Amygdala (tissue), 56 donors: ENCODE measurements at regions not wholly inside any gene's neighbourhood (a gene's known extent, or its start where the extent isn't known, plus 50 kb on each side); places are given as distances from the start of the nearest gene placed in this dataset.
"Not testable (repeated sequence)": the region's sequence is repeated elsewhere in the genome, so short reads cannot be mapped to it uniquely, and the experiment has no call there.

Experiments
- DNase-seq, 56 donors: peaks; one replicate each; lab custom pipeline; 2025; lab: John Stamatoyannopoulos, UW

DNA sequence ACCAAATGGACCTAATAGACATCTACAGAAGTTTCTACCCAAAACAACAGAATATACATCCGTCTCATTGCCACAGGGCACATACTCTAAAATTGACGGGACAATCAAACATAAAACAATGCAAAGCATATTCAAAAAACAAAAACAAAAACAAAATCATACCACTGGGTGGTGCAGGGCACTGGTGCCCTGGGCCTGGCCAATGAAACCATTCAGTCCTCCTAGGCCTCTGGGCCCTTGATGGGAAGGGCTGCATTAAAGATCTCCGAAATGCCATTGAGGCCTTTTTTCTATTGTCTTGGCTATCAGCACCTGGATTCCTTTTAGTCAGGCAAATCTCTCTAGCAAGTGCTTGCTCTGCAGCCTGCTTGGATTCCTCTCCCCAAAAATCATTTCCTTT is 213.9 kb upstream of the ZCCHC13 start:
- no peak for DNase-seq

DNA sequence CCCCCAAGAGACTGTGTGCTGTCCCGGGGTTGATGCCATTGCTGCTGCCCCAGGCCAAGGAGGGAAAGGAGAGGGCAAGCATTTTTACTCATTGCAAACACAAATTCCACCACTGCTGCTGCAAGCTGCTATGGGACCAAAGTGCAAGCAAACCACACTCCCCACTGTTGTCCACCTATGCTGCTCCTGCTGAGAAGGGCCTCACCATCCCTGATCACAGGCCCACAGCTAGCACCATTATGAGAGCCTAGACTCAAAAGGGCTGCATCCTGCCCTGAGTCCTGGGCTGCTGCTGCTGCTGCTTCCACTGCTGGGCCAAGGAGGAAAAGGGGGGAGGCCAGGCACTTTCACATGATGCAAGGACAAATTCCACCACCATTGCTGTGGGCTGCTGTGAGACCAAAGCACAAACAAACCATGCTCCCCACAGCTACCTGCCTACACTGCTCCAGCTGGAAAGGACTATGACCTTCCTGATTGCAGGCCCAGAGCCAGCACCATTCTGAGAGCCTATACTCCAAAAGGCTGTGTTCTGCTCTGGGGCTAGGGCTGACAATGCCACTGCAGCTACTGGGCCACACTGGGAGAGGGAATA is 218.2 kb upstream of the ZCCHC13 start:
- no peak for DNase-seq

DNA sequence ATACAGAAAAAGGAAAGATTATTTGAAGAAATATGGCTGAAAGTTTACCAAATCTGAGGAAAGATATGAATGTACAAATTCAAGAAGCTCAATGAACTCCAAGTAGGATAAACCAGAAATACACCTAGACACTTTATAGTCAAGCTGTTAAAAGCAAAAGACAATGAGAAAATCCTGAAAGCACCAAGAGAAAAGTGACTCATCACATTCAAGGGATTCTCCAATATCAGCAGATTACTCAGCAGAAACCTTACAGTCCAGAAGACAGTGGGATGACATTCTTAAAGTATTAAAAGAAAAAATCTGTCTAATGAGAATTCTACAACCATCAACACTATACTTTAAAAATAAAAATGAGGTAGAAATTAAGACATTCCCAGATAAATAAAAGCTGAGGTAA is 223.8 kb upstream of the ZCCHC13 start:
- DNase-seq, result no peak

DNA sequence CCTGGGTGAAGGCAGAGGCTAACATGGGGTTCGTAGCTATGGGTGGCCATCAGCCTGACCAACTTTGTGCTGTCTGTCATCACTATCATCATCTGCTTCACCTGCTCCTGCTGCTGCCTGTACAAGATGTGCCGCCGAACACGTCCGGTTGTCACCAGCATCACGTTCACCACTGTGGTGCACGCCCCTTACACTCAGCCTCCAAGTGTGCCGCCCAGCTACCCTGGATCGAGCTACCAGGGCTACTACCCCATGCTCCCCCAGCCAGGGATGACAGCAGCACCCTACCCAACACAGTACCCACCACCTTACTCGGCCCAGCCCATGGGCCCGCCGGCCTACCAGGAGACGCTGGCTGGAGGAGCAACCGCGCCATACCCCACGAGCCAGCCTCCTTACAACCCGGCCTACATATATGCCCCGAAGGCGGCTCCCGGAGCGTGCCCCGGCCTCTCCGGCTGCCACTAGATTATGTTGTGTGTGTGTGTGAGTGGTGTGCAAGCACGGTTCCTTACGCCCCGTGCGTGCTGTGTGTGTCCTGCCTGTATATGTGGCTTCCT is 213.4 kb upstream of the XIST start:
- DNase-seq, result peak in 1 of 56 donors; percentile 0

DNA sequence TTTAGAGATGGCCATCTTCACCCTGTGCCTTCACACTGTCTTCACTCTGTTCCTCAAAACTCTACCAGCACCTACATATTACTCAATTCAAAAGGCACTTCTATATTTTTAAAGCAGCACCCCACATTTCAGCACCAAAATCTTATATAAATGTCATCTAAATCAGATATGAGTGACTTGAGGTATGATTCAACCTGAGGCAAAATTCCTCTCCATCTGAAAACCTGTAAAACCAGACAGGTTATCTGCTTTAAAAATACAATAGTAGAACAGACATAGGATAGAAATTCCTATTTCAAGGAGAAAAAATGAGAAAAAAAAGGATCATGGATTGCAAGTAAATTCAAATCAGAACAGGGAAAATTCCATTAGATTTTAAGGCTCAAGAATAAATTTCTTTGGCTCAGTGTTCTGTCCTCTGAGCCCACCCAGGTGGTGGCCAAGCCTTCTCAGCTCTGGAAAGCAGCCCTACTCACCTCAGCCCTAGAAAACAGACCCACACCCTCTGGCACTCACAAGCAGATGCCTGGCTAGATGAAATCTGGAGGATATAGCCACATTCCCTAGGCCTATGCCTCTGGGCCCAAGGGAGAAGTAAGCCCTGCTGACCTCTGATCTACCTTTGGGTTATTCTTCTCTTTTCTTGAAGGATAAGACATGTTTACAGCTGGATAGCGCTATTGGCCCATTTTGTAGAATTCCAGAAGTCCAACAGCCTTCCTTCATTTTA is 211.1 kb upstream of the XIST start:
- DNase-seq, result no peak

DNA sequence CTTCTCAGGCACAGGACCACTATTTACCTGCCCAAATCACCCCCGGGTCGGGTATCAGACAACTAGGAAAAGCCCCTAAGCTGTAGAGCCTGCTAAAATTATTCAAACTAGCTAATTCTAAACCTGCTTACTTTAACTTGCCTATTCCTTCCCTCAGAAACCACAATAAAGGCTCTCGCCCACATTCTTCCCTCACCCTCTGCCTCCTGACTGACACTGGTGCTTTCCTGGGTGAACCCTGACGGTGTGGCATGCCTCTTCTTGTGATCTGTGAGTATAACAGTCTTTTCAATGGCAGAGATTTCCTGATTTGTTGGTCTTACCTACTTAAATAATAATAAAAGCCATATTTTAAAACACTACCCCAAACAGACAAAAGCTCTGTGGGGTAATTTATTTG is 209.4 kb upstream of the XIST start:
- no peak for DNase-seq

DNA sequence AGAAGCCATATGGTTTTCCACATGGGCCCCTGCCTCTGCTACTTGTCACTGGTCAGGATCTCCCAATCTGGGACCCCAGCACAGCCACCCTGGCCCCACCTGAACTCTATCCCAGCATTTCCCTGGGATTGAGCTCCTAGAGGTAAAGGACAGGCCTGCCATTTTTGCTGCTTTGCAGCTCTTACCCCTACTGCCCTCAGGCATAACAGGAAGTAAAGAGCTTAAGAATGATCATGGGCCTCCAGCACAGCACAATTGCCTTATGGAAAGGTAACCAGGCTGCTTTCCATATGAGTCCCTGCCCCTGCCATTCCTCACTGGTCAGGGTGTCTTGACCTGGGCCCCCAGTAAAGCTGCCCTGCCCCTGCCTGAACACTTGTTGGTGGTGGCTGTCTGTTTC is 196.6 kb upstream of the XIST start:
- no peak for DNase-seq

DNA sequence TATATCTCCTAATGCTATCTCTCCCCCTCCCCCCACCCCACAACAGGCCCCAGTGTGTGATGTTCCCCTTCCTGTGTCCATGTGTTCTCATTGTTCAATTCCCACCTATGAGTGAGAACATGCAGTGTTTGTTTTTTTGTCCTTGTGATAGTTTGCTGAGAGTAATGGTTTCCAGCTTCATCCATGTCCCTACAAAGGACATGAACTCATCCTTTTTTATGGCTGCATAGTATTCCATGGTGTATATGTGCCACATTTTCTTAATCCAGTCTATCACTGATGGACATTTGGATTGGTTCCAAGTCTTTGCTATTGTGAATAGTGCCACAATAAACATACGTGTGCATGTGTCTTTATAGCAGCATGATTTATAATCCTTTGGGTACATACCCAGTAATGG is 181.6 kb upstream of the XIST start:
- DNase-seq, result not testable (repeated sequence)

DNA sequence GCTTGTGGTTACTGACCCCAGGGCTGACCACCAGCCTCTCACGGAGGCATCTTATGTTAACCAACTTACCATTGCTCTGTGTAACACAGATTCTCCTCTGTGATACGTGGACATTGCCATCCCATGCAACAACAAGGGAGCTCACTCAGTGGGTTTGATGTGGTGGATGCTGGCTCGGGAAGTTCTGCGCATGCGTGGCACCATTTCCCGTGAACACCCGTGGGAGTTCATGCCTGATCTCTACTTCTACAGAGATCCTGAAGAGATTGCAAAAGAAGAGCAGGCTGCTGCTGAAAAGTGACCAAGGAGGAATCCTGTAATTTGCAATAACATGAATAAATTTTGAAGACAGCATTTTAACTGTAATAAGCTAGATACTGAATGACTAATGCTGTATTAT is 179.0 kb upstream of the XIST start:
- DNase-seq, result not testable (repeated sequence)

DNA sequence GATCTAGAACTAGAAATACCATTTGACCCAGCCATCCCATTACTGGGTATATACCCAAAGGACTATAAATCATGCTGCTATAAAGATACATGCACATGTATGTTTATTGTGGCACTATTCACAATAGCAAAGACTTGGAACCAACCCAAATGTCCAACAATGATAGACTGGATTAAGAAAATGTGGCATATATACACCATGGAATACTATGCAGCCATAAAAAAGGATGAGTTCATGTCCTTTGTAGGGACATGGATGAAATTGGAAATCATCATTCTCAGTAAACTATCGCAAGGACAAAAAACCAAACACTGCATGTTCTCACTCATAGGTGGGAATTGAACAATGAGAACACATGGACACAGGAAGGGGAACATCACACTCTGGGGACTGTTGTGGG is 178.3 kb upstream of the XIST start:
- DNase-seq, result not testable (repeated sequence)

DNA sequence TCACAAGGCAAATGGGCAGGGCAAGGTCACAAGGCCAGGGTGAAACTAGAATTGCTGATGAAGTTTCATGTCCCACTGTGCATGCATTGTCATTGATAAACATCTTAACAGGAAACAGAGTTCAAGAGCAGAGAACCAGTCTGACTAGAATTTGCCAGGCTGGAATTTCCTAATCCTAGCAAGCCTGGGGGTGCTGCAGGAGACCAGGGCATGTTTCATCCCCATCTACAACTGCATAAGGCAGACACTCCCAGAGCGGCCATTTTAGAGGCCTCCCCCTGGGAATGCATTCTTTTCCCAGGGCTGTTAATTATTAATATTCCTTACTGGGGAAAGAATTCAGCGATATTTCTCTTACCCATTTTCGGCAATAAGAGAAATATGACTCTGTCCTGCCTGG is 172.6 kb upstream of the XIST start:
- not testable (repeated sequence) for DNase-seq

DNA sequence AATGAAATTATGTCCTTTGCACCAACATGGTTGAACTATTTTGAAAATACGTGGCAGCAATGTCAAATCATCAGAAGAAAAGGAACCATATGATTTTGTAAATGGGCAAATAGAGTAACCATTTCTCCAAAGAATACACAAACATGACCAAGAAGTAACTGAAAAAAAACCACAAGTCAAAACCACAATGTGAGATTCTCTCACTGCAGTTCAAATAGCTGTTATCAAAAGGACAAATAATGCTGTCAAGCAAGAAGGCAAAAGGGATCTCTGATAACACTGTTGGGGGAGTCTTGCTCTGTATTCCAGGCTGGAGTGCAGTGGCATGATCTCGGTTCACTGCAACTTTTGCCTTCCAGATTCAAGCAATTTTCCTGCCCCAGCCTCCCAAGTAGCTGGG is 170.7 kb upstream of the XIST start:
- DNase-seq, result no peak

DNA sequence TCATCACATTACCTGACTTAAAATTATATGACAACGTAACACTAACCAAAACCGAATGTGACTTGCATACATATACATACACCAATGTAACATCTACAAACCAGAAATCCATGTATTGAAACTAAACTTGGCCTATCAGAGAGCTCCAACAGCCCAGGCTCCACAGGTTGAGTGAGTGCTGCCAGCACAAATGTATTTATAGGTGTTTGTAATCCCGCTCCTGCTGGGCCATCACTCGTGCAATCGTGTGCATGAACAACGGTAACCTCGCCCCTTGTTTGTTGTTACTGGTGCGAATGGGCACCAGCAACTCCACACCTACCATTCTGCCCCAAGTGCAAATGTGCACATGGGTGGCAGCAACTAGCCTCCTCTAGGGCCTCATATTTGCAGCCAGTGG is 165.7 kb upstream of the XIST start:
- no peak for DNase-seq

DNA sequence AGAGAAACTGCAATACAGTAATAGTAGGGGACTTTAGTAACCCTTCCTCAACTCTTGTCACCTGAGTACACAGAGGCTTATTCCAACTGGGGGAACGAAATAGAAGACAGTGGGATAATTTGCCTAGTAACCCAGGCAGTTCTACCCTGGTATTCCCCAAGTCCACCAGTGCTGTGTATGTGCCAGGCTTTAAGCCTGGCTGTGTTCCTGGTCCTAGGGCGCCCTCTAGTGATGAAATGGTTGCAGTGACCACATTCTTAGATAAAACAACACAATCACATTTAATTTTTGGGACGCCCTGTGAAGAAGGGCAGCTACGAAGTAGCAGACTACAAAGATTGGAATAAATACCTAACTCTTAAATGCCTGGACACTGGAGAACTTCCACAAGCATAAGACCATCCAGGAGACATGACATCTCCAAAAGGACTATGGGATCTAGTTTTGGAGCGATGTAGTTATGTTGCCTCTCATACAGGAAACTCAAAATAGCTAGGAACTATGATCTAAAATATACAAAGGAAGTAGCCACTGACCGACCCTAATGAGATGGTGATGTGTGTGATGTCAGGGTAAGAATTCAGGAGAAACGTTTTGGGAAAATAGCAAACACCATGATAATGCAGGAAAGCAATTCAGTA is 163.0 kb upstream of the XIST start:
- DNase-seq, result peak in 43 of 56 donors; percentile 0 to 75 (median 7)

DNA sequence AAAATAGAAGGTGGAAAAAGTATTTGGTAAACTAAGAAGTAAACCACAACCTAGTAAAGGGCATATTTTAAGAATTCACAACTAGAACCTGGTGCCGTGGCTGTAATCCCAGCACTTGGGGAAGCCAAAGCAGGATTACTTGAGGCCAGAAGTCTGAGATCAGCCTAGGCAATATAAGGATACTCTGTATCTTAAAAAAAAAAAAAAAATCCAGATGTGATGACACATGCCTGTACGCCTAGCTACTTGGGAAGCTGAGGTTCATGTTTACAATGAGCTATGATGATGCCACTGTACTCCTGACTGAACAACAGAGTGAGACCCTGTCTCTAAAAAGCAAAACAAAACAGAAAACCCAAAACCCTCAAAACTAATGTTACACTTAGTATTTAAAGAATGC is 156.5 kb upstream of the XIST start:
- no peak for DNase-seq

DNA sequence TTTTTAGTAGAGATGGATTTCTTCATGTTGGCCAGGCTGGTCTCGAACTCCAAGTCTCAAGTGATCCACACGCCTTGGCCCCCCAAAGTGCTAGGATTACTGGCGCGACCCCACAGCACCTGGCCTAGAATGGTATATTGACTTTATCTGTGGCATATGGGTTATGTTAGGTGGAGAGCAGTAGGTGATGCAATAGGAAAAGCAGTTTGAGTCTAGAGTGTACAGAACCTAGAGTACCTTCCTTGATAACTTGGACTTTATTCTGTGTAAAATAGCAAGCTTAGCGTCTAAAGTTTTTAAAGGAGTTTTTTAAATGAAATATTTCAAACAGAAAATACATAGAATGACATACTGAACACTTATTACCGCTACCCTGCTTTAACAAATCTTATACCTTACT is 139.5 kb upstream of the XIST start:
- DNase-seq, result no peak

DNA sequence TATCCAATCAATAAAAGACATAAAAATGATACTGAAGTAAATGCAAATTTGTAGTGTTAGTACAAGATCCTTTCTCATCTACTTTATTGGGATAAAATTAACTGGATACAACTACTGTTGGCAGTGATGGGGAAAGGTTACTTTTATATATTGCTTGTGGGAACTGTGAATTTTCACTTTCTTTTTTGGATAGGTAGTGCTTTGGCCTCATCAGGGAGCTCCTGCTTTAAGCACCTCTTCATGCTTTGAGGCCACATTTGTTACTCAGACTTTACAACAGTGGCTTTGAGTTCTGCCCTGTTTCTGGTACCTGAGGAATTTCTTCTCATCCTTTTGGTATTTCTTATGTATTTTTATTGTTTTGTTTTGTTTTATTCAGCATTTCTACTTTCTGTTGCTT is 134.7 kb upstream of the XIST start:
- no peak for DNase-seq

DNA sequence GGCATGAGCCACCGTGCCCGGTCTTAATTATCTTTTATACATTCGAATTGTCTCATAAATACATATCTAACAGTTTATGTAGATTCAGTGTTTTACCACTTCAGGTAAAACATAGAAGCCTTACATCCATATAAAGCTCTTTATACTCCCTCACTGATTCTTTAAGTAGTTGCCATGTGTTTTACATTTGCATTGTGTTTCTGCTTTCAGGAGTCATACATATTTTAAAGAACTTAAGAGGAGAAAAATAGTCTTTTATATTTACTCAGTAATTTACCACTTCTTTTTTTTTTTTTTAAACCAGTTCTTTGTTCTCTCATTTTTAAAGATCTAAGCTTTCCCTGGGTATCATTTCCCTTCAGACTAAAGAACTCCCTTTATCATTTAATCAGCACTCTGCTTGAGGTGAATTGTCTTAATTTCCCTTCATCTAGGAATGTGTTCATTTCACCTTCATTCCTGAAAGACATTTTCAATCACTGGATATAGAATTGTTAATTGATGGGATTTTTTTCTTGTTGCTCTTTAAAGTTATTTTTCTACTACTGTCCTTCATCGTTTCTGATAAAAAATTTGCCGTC is 127.1 kb upstream of the XIST start:
- no peak for DNase-seq

DNA sequence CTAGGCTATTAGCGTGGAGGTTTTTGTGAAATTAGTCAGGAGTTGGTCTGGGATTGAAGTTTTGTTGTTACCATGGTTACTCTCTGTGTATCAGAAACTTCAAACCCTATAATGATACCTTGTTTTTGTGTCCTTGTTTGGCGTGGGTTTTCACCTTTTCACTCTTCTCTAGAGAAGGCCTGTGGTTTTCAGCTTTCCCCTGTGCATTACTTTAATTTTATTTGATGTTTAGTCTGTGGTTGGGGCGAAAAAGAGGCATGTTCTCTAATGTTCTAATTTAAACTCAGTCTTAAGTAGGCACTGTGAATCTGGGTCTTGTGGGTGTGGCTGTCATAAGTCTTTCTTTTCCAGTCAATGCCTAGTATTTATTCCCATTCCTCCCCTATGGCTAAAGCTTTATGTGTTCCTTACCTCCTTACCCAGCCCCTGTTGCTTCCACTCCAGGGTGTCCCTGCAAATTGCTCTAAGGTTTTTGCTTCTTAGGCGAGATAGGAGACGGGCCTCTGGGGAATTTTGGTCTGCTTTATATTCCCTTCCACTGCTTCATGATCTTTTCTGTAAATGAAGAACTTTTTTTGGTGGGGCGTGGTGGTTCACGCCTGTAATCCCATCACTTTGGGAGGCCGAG is 125.1 kb upstream of the XIST start:
- DNase-seq, result no peak

DNA sequence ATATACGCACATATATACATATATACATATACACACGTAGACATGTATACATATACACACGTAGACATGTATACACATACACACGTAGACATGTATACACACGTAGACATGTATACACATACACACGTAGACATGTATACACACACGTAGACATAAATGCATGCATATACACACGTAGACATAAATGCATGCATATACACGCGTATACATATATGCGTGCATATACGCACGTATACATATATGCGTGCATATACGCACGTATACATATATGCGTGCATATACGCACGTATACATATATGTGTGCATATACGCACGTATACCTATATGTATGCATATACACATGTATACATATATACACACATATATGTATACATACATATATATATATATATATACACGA is 114.9 kb upstream of the XIST start:
- not testable (repeated sequence) for DNase-seq

DNA sequence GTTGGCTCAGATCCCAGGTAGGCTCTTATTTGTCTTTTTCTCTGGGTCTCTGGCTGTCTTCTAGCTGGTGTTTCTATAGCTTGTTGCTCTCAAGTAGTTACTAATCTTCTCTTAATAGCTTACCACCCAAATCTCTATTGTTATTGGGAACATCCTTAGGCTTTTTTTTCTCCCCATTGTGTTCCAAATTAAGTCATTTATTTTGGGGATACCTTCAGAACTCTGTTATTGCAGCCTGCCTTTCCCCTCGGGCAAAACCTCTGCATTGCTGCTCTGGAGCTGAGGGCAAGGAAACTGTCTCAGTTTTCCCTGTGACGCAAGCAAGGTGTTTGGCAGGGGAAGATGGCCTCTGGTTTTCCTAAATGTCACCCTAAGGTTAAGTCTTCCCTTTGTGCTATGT is 113.3 kb upstream of the XIST start:
- no peak for DNase-seq
